GM12878 (cell line): ENCODE measurements at regions not wholly inside any gene's neighbourhood (a gene's known extent, or its start where the extent isn't known, plus 50 kb on each side); places are given as distances from the start of the nearest gene placed in this dataset.

Source experiments
- ATAC-seq: fragments of 200-7000 bp; cut with Tn5 transposase; 3 replicates; pipeline ENCODE4 v1.9.1; 2020; ENCODE audit warnings: mild to moderate bottlenecking, moderate library complexity
- BruUV-seq: library from RNA; stranded (reverse); fragments of 400-500 nt; replicated peaks from 2 replicates; lab custom pipeline; 2021; lab: Mats Ljungman, UMichigan
- CTCF ChIA-PET: fragments of 300-600 bp; sonication (Branson Sonifier 250); formaldehyde crosslinking; extraction: SDS; loops from one replicate; lab custom pipeline; 2021; ENCODE audit warnings: inconsistent platforms; lab: Yijun Ruan, JAX
- POLR2A ChIA-PET: fragments of 350-600 bp; formaldehyde crosslinking; extraction: SDS; loops from one replicate; lab custom pipeline; 2021; ENCODE audit warnings: inconsistent platforms; lab: Charles Lee
- RAD21 ChIA-PET: fragments of 300-600 bp; sonication (Branson Sonifier 250); formaldehyde crosslinking; loops from one replicate; lab custom pipeline; 2023; ENCODE audit warnings: antibody characterized with exemption; ENCODE audit not compliant: unreplicated experiment; lab: Charles Lee
- SMC1A ChIA-PET: fragments of 300-600 bp; sonication (Branson Sonifier 250); formaldehyde crosslinking; loops from one replicate; lab custom pipeline; 2023; ENCODE audit not compliant: unreplicated experiment, uncharacterized antibody; lab: Charles Lee
- DNase-seq: peaks from one replicate; pipeline ENCODE4 v3.0.0-alpha.2; 2011; ENCODE audit warnings: low read depth, low spot score
- FAIRE-seq: peaks from 3 replicates; lab custom pipeline; 2011; peaks lifted over from hg19 to GRCh38; lab: Jason Lieb, UNC
- H2AFZ ChIP-seq: 2 replicates; pipeline ENCODE4 v1.6.0; 2011; ENCODE audit warnings: low read depth, low read length, control low read depth; ENCODE audit not compliant: control insufficient read depth
- H3K27ac ChIP-seq: 2 replicates; pipeline ENCODE4 v1.5.1; 2011; ENCODE audit warnings: control low read depth; ENCODE audit not compliant: control insufficient read depth, insufficient read depth
- H3K27me3 ChIP-seq, 2 experiments: replicated peaks in 1 of 2; 2 replicates each; pipeline versions ENCODE4 v1.6.0 to v1.6.1; 2011; ENCODE audit warnings: low read length in 1 of 2; ENCODE audit not compliant: control insufficient read depth in 2 of 2, insufficient read depth in 2 of 2
- H3K36me3 ChIP-seq, 2 experiments: 2 replicates each; pipeline ENCODE4 v1.5.1; 2011; ENCODE audit warnings: low read length in 1 of 2; ENCODE audit not compliant: control insufficient read depth in 2 of 2, insufficient read depth in 2 of 2
- H3K4me1 ChIP-seq: 2 replicates; pipeline ENCODE4 v1.6.1; 2011; ENCODE audit warnings: mild to moderate bottlenecking, low read length, moderate library complexity, mixed read lengths; ENCODE audit not compliant: control insufficient read depth, insufficient read depth
- H3K4me2 ChIP-seq: 2 replicates; pipeline ENCODE4 v1.6.0; 2011; ENCODE audit warnings: control low read depth; ENCODE audit not compliant: control insufficient read depth, insufficient read depth
- H3K4me3 ChIP-seq: fragments of 200-600 bp; sonication (generic); 2 replicates; pipeline ENCODE4 v1.5.1; 2016
- H3K79me2 ChIP-seq: 2 replicates; pipeline ENCODE4 v1.6.0; 2011; ENCODE audit warnings: low read length; ENCODE audit not compliant: control insufficient read depth, insufficient read depth
- H3K9ac ChIP-seq: 2 replicates; pipeline ENCODE4 v1.8.0; 2011; ENCODE audit warnings: low read length, control low read depth, mixed read lengths; ENCODE audit not compliant: control insufficient read depth, insufficient read depth
- H3K9me3 ChIP-seq: replicated peaks from 3 replicates; pipeline ENCODE4 v1.5.1; 2011; ENCODE audit warnings: mild to moderate bottlenecking, low read length; ENCODE audit not compliant: control insufficient read depth, insufficient read depth
- H4K20me1 ChIP-seq: 2 replicates; pipeline ENCODE4 v1.6.0; 2011; ENCODE audit not compliant: control insufficient read depth, insufficient read depth
- ATF7 ChIP-seq: fragments of 450-650 bp; IDR thresholded peaks from 2 replicates; pipeline ENCODE4 v1.6.1; 2016; ENCODE audit warnings: low read depth, mild to moderate bottlenecking
- BACH1 ChIP-seq: fragments of 450-650 bp; IDR thresholded peaks from 2 replicates; pipeline ENCODE4 v1.6.1; 2017; ENCODE audit warnings: mild to moderate bottlenecking, borderline replicate concordance
- BHLHE40 ChIP-seq, 2 experiments: fragments of 450-650 bp in 1 of 2; IDR thresholded peaks; 2 replicates each; pipeline ENCODE4 v1.6.1; 2011 to 2017; ENCODE audit warnings: low read depth in 2 of 2, borderline replicate concordance in 1 of 2, improper control_type of control experiment in 1 of 2, low read length in 1 of 2, mild to moderate bottlenecking in 1 of 2
- CHD1 ChIP-seq: IDR thresholded peaks from 2 replicates; pipeline ENCODE4 v1.6.1; 2012; ENCODE audit warnings: low read depth, low read length, improper control_type of control experiment
- DPF2 ChIP-seq: fragments of 450-650 bp; IDR thresholded peaks from 2 replicates; pipeline ENCODE4 v1.6.1; 2017; ENCODE audit warnings: mild to moderate bottlenecking
- ESRRA ChIP-seq: IDR thresholded peaks from 2 replicates; pipeline ENCODE4 v1.6.1; 2012; ENCODE audit warnings: mild to moderate bottlenecking, low read length, improper control_type of control experiment
- IKZF2 ChIP-seq, 2 experiments: fragments of 450-650 bp; IDR thresholded peaks; 2 replicates each; pipeline ENCODE4 v1.6.1; 2017; ENCODE audit warnings: mild to moderate bottlenecking in 2 of 2, moderate library complexity in 2 of 2
- LARP7 ChIP-seq: fragments of 450-650 bp; IDR thresholded peaks from 2 replicates; pipeline ENCODE4 v1.6.1; 2017; ENCODE audit warnings: mild to moderate bottlenecking
- NFIC ChIP-seq: IDR thresholded peaks from 2 replicates; pipeline ENCODE4 v1.6.1; 2012; ENCODE audit warnings: low read depth, mild to moderate bottlenecking, inconsistent platforms, low read length, moderate library complexity
- NR2F1 ChIP-seq: fragments of 450-650 bp; conservative IDR thresholded peaks from 2 replicates; pipeline ENCODE4 v1.6.1; 2017; ENCODE audit warnings: mild to moderate bottlenecking
- PAX8 ChIP-seq: fragments of 450-650 bp; IDR thresholded peaks from 2 replicates; pipeline ENCODE4 v1.6.1; 2017; ENCODE audit warnings: mild to moderate bottlenecking, moderate library complexity
- POLR2AphosphoS2 ChIP-seq: IDR thresholded peaks from 2 replicates; pipeline ENCODE4 v1.6.1; 2011; ENCODE audit warnings: low read depth, mild to moderate bottlenecking, low read length, improper control_type of control experiment, moderate library complexity
- STAT1 ChIP-seq: fragments of 450-650 bp; conservative IDR thresholded peaks from 2 replicates; pipeline ENCODE4 v1.6.1; 2014; ENCODE audit warnings: antibody characterized with exemption, mild to moderate bottlenecking
- STAT3 ChIP-seq: IDR thresholded peaks from 2 replicates; pipeline ENCODE4 v1.6.1; 2011; ENCODE audit warnings: low read depth, low read length, improper control_type of control experiment
- SUZ12 ChIP-seq: fragments of 200-600 bp; sonication (generic); IDR thresholded peaks from one replicate; pipeline ENCODE4 v1.6.1; 2018; ENCODE audit warnings: antibody characterized with exemption, mild to moderate bottlenecking; ENCODE audit not compliant: unreplicated experiment
- ZNF592 ChIP-seq: fragments of 450-650 bp; IDR thresholded peaks from 2 replicates; pipeline ENCODE4 v1.6.1; 2017; ENCODE audit warnings: mild to moderate bottlenecking, moderate library complexity
- WGBS: methylation state at CpG from one replicate; pipeline ENCODE4 v1.1.6; 2016; ENCODE audit warnings: low lambda C conversion rate; ENCODE audit not compliant: insufficient replicate concordance, insufficient coverage; ENCODE audit errors: missing lambda C conversion rate; 5-methylcytosine and 5-hydroxymethylcytosine counted together
- in situ Hi-C: fragments of 300-500 bp; cut with MboI; formaldehyde crosslinking; loops from 9 replicates; pipeline ENCODE4 v1.14.3; 2018; ENCODE audit warnings: mixed read lengths
- intact Hi-C: fragments of 100-400 bp; cut with micrococcal nuclease; formaldehyde crosslinking; loops from one replicate; pipeline ENCODE4 v1.14.2; 2022; ENCODE audit not compliant: unreplicated experiment
- TF ChIP-seq, protein P1 (sequence below): fragments of 450-650 bp; formaldehyde crosslinking; IDR thresholded peaks from 2 replicates; pipeline ENCODE4 v1.5.0; 2022; ENCODE audit warnings: mild to moderate bottlenecking, missing genetic modification characterization

GRCh38 chr11:122204206-122204605, 88.2 kb upstream of the BLID start:
- no peak overlapping the region for H2AFZ ChIP-seq
- H3K79me2 ChIP-seq, result no peaks in the 10 kb centered on the region
- no TSS peak for BruUV-seq
- in situ Hi-C loops (no loop called here), intact Hi-C loops (no loop called here)
- no peaks in the 10 kb centered on the region for H3K9me3 ChIP-seq
- H3K27me3 ChIP-seq, result peaks cover 3 to 8% of the 10 kb centered on the region in 2 experiments
- TF ChIP-seq SUZ12 (no peak), IKZF2 (IDR thresholded peaks at IDR 0.05) (no peak), BACH1 (no peak), NFIC (no peak), BHLHE40 (IDR thresholded peaks at IDR 0.05; ENCODE audit: borderline replicate concordance in 1 of 2, low read depth in 2 of 2, low read length in 1 of 2) (no peak), STAT1 (no peak), POLR2AphosphoS2 (no peak), LARP7 (no peak), DPF2 (no peak), STAT3 (no peak), ATF7 (no peak), PAX8 (no peak), ZNF592 (no peak), CHD1 (no peak), NR2F1 (no peak), ESRRA (no peak)
- TF ChIP-seq, protein P1, sequence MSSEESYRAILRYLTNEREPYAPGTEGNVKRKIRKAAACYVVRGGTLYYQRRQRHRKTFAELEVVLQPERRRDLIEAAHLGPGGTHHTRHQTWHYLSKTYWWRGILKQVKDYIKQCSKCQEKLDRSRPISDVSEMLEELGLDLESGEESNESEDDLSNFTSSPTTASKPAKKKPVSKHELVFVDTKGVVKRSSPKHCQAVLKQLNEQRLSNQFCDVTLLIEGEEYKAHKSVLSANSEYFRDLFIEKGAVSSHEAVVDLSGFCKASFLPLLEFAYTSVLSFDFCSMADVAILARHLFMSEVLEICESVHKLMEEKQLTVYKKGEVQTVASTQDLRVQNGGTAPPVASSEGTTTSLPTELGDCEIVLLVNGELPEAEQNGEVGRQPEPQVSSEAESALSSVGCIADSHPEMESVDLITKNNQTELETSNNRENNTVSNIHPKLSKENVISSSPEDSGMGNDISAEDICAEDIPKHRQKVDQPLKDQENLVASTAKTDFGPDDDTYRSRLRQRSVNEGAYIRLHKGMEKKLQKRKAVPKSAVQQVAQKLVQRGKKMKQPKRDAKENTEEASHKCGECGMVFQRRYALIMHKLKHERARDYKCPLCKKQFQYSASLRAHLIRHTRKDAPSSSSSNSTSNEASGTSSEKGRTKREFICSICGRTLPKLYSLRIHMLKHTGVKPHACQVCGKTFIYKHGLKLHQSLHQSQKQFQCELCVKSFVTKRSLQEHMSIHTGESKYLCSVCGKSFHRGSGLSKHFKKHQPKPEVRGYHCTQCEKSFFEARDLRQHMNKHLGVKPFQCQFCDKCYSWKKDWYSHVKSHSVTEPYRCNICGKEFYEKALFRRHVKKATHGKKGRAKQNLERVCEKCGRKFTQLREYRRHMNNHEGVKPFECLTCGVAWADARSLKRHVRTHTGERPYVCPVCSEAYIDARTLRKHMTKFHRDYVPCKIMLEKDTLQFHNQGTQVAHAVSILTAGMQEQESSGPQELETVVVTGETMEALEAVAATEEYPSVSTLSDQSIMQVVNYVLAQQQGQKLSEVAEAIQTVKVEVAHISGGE, result no peak
- ChIA-PET POLR2A (no interaction called here), SMC1A (interaction anchor here (0.7 to 3.5 kb wide), 2 partner anchors 20 to 549 kb away, joined by 3 to 10 read pairs; no protein-coding TSS in a partner anchor), RAD21 (interaction anchor here (1.8 kb wide), 1 partner anchor 550 kb away, joined by 7 read pairs; no protein-coding TSS in a partner anchor), CTCF (interaction anchor here (0.7 to 6.0 kb wide), 5 partner anchors 8 to 548 kb away, joined by 3 to 46 read pairs (median 6); no protein-coding TSS in a partner anchor)
- FAIRE-seq (no peak), DNase-seq (no peak), ATAC-seq (no peak)
- H4K20me1 ChIP-seq, result no peaks in the 10 kb centered on the region; the same call in 1 of the 2 replicates
- H3K36me3 ChIP-seq, result no peaks in the 10 kb centered on the region
- H3K9ac ChIP-seq, result no peak overlapping the region
- no peak overlapping the region for H3K4me3 ChIP-seq
- H3K4me2 ChIP-seq, result no peak overlapping the region
- WGBS, result under 1% methylated on average over 5 of the region's 5 CpGs
- no peaks in the 10 kb centered on the region for H3K4me1 ChIP-seq
- H3K27ac ChIP-seq, result no peak overlapping the region
